HFF-Myc (cell line): ENCODE measurements at regions not wholly inside any gene's neighbourhood (a gene's known extent, or its start where the extent isn't known, plus 50 kb on each side); places are given as distances from the start of the nearest gene placed in this dataset.
"Not testable (repeated sequence)": the region's sequence is repeated elsewhere in the genome, so short reads cannot be mapped to it uniquely, and the experiment has no call there.

Experiments
- DNase-seq: peaks from one replicate; pipeline ENCODE4 v3.0.0-alpha.2; 2011; ENCODE audit warnings: low read depth; ENCODE audit errors: extremely low read depth
- H3K4me3 ChIP-seq: replicated peaks from 2 replicates; pipeline ENCODE4 v1.5.1; 2011; ENCODE audit warnings: low read depth, mild to moderate bottlenecking, control low read depth, low read length
- TF ChIP-seq, protein P1 (sequence below): IDR thresholded peaks from 2 replicates; pipeline ENCODE4 v1.5.1; 2012; ENCODE audit warnings: mild to moderate bottlenecking, low read depth, low read length, control low read depth; ENCODE audit errors: missing control alignments

- no peak overlapping the region for H3K4me3 ChIP-seq
- no peak for DNase-seq
- TF ChIP-seq, protein P1, sequence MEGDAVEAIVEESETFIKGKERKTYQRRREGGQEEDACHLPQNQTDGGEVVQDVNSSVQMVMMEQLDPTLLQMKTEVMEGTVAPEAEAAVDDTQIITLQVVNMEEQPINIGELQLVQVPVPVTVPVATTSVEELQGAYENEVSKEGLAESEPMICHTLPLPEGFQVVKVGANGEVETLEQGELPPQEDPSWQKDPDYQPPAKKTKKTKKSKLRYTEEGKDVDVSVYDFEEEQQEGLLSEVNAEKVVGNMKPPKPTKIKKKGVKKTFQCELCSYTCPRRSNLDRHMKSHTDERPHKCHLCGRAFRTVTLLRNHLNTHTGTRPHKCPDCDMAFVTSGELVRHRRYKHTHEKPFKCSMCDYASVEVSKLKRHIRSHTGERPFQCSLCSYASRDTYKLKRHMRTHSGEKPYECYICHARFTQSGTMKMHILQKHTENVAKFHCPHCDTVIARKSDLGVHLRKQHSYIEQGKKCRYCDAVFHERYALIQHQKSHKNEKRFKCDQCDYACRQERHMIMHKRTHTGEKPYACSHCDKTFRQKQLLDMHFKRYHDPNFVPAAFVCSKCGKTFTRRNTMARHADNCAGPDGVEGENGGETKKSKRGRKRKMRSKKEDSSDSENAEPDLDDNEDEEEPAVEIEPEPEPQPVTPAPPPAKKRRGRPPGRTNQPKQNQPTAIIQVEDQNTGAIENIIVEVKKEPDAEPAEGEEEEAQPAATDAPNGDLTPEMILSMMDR, result no peak
These were observed 131.6 kb downstream of the ZNF330 start for GRCh38 chr4:141352331-141352730.

GRCh38 chr4:141352909-141353525 is 132.3 kb downstream of the ZNF330 start:
- no peak overlapping the region for H3K4me3 ChIP-seq
- DNase-seq, result peak; percentile 31
- TF ChIP-seq, protein P1, result no peak

DNA sequence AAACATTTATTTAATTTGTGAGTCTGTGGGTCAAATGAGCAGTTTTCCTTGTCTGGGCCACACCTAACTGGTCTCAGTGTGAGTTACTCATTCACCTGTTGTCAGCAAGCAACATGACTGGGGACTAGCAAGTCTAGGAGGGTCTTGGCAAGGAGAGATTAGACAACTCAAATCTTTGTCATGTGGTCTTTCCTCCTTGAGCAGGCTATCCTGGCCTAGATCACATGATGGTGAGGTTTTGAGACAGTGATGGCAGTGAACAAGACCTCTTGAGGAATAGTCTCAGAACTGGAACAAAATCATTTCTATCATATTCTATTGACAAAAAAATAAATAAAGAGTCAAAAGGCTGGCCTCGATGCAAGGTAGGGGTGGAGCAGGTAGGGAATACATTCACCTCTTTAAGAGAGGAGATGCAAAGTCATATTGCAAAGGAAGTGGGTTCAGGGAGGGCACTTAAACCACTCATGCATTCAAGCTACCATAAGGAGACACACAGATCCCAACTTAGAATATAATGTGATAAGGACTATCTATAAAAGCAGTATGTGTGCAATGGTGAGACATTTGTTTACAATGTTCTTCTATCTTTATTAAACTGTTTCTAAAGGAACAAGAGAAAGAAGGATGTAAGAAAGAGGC is 135.7 kb downstream of the ZNF330 start:
- TF ChIP-seq, protein P1, result no peak
- DNase-seq, result no peak
- no peak overlapping the region for H3K4me3 ChIP-seq

DNA sequence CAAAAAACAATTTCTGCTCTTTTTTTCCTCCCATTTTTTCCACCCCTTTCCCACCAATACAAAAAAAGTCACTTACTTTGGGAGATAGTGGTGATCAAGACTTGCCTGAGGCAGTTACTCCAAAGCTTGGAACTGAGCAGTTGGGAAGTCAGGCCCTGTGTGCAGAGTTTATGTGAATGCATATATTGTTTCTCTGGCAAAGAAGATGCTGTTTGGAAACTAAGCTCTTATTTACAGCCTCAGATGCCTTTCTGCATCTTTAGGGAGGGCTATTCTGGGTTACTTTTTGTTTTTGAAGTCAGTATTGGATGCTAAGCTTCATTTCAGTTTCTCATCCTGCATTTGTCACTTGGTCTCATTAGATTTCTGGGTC is 136.3 kb downstream of the ZNF330 start:
- H3K4me3 ChIP-seq, result no peak overlapping the region
- TF ChIP-seq, protein P1, result no peak
- no peak for DNase-seq

DNA sequence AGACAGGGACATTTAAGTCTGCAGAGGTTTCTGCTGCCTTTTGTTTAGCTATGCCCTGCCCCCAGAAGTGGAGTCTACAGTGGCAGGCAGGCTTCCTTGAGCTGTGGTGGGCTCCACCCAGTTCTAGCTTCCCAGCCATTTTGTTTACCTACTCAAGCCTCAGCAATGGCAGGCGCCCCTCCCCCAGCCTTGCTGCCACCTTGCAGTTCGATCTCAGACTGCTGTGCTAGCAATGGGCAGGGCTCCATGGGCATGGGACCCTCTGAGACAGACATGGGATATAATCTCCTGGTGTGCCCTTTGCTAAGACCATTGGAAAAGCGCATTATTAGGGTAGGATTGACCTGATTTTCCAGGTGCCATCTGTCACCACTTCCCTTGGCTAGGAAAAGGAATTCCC is 147.5 kb downstream of the ZNF330 start:
- not testable (repeated sequence) for H3K4me3 ChIP-seq, DNase-seq

GRCh38 chr4:141371206-141371605 is 150.5 kb downstream of the ZNF330 start:
- TF ChIP-seq, protein P1, result no peak
- no peak for DNase-seq
- no peak overlapping the region for H3K4me3 ChIP-seq

GRCh38 chr4:141375855-141376254 is 155.2 kb downstream of the ZNF330 start:
- TF ChIP-seq, protein P1, result peak; percentile 54
- peak; percentile 71 for DNase-seq
- no peak overlapping the region for H3K4me3 ChIP-seq
